PFSK-1 (cell line): ENCODE measurements at regions not wholly inside any gene's neighbourhood (a gene's known extent, or its start where the extent isn't known, plus 50 kb on each side); places are given as distances from the start of the nearest gene placed in this dataset.

Experiments used
- FOXP2 ChIP-seq: optimal IDR thresholded peaks from 2 replicates; pipeline ENCODE3; 2011; ENCODE audit warnings: borderline replicate concordance, control low read depth, inconsistent platforms; ENCODE audit not compliant: insufficient read depth; ENCODE audit errors: extremely low read length, extremely low read depth
- POLR2AphosphoS5 ChIP-seq: IDR thresholded peaks from 2 replicates; pipeline ENCODE4 v1.6.1; 2012; ENCODE audit warnings: low read depth, mild to moderate bottlenecking, control low read depth, low read length, moderate library complexity
- REST ChIP-seq, 2 experiments: IDR thresholded peaks; 2 replicates each; pipeline versions ENCODE4 v1.6.1 to v1.8.0; 2011 to 2012; ENCODE audit warnings: low read depth in 2 of 2, low read length in 2 of 2, control low read depth in 1 of 2, inconsistent platforms in 1 of 2, mild to moderate bottlenecking in 1 of 2, moderate library complexity in 1 of 2; ENCODE audit not compliant: insufficient read depth in 1 of 2
- SIN3A ChIP-seq: IDR thresholded peaks from 2 replicates; pipeline ENCODE4 v1.6.1; 2012; ENCODE audit warnings: mild to moderate bottlenecking, low read length, moderate library complexity, borderline replicate concordance; ENCODE audit not compliant: insufficient read depth
- TAF1 ChIP-seq: IDR thresholded peaks from 2 replicates; pipeline ENCODE4 v1.6.1; 2012; ENCODE audit warnings: low read length, control low read depth, borderline replicate concordance; ENCODE audit not compliant: insufficient read depth

GRCh38 chr5:73339051-73339575, 109.5 kb downstream of the FOXD1 start:
- TF ChIP-seq POLR2AphosphoS5, result no peak
- no peak for TF ChIP-seq TAF1
- TF ChIP-seq FOXP2, result no peak
- no peak for TF ChIP-seq REST (IDR thresholded peaks at IDR 0.05; ENCODE audit: insufficient read depth in 1 of 2, low read depth in 2 of 2, low read length in 2 of 2)
- TF ChIP-seq SIN3A, result no peak

GRCh38 chr5:73338256-73339050, 110.1 kb downstream of the FOXD1 start:
- no peak for TF ChIP-seq REST (IDR thresholded peaks at IDR 0.05; ENCODE audit: insufficient read depth in 1 of 2, low read depth in 2 of 2, low read length in 2 of 2)
- TF ChIP-seq SIN3A, result no peak
- TF ChIP-seq TAF1, result no peak
- TF ChIP-seq FOXP2, result no peak
- no peak for TF ChIP-seq POLR2AphosphoS5

- TF ChIP-seq TAF1 (no peak), FOXP2 (no peak), REST (IDR thresholded peaks at IDR 0.05; ENCODE audit: insufficient read depth in 1 of 2, low read depth in 2 of 2, low read length in 2 of 2) (no peak), POLR2AphosphoS5 (no peak), SIN3A (no peak)
Measured at GRCh38 chr5:73337586-73338255, 110.9 kb downstream of the FOXD1 start.

GRCh38 chr5:73336366-73336765, 112.2 kb downstream of the FOXD1 start:
- TF ChIP-seq SIN3A (no peak), FOXP2 (no peak), POLR2AphosphoS5 (no peak), TAF1 (no peak), REST (IDR thresholded peaks at IDR 0.05; ENCODE audit: insufficient read depth in 1 of 2, low read depth in 2 of 2, low read length in 2 of 2) (no peak)
